Stimulated activated CD8-positive, alpha-beta memory T cell treated with anti-CD3 and anti-CD28 coated beads, Interleukin-15, amount 100 ng/mL, for 48 hours (primary cell): ENCODE measurements at regions not wholly inside any gene's neighbourhood (a gene's known extent, or its start where the extent isn't known, plus 50 kb on each side); places are given as distances from the start of the nearest gene placed in this dataset.
"Not testable (repeated sequence)": the region's sequence is repeated elsewhere in the genome, so short reads cannot be mapped to it uniquely, and the experiment has no call there.

Source experiments
- DNase-seq, 2 donors: peaks; one replicate each; pipeline ENCODE4 v3.0.0-alpha.2; 2020; ENCODE audit warnings: low read depth in 2 of 2

- DNase-seq, result no peak
Measured at GRCh38 chr9:80771555-80772347, 917.6 kb downstream of the TLE1 start.

GRCh38 chr9:80763536-80763935 lies 925.8 kb downstream of the TLE1 start:
- DNase-seq, result no peak

DNA sequence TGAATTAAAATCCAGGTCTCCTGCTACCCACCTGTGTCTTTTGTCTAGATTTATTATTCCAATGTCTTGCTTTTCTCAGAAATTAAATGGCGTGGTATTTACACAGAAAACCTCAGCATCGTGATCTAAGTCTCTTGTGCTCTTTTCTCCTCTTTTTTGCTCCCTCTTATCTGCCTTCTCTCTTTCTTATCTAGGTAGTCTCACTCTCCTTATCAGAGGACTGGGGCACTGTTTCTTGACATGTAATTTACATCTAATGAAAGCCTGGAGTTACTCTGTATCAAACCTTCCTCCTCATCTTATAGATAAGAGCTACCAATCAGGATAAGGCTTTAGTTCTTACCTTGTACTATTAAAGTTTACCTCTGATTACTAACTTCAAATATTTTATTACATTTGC lies 933.8 kb downstream of the TLE1 start:
- DNase-seq, result no peak

DNA sequence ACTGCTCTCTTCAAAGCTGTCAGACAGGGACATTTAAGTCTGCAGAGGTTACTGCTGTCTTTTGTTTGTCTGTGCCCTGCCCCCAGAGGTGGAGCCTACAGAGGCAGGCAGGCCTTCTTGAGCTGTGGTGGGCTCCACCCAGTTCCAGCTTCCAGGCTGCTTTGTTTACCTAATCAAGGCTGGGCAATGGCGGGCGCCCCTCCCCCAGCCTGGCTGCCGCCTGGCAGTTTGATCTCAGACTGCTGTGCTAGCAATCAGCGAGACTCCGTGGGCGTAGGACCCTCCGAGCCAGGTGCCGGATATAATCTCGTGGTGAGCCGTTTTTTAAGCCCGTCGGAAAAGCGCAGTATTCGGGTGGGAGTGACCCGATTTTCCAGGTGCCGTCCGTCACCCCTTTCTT lies 942.3 kb downstream of the TLE1 start:
- DNase-seq, result not testable (repeated sequence)

GRCh38 chr9:80732506-80732905 lies 956.8 kb downstream of the TLE1 start:
- no peak for DNase-seq

GRCh38 chr9:80720579-80720978 lies 968.8 kb downstream of the TLE1 start:
- no peak for DNase-seq

- no peak for DNase-seq
Measured at GRCh38 chr9:80707120-80707519, 982.2 kb downstream of the TLE1 start.

DNA sequence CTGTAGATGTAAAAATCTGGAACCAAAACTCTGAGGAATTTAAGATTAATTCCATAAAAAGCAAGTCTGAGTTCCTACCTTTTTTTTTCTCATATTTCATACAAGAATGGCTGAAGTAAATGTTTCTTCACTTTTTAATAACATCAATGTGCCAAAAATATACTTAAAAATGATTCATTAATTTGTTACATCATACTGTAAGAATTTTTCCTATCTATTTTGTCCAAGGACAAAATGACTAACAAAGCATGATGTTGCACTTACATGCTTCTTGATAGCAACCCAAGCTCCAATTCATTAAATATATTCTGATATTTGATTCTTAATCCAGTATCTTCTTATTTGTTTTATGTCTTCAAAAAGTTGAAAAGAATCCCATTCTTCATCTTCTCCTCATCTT lies 988.3 kb downstream of the TLE1 start:
- DNase-seq, result no peak

GRCh38 chr9:80699511-80699998 lies 989.8 kb downstream of the TLE1 start:
- no peak for DNase-seq

- DNase-seq, result no peak
Measured at GRCh38 chr9:80698725-80699410, 990.5 kb downstream of the TLE1 start.

DNA sequence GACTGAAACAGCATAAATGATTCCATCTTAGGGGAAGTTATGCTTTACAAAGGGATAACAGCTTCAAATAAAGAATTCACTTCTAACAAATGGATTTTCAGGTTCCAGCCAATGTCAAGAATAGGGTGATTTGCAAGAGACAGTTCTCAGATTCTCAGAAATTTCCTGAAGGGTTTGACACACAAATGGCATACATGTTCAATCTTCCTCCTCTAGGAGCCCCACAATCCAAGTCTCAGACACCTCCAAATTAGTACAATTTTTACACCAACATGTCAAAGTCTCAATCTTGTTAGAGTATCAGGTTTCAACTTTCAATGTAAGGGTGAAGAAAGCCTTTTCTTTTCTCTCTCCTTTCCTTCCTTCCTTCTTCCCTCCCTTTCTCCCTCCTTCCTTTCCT lies 996.6 kb downstream of the TLE1 start:
- DNase-seq, result no peak

- DNase-seq, result no peak
Measured at GRCh38 chr9:80691229-80691628, 998.1 kb downstream of the TLE1 start.

DNA sequence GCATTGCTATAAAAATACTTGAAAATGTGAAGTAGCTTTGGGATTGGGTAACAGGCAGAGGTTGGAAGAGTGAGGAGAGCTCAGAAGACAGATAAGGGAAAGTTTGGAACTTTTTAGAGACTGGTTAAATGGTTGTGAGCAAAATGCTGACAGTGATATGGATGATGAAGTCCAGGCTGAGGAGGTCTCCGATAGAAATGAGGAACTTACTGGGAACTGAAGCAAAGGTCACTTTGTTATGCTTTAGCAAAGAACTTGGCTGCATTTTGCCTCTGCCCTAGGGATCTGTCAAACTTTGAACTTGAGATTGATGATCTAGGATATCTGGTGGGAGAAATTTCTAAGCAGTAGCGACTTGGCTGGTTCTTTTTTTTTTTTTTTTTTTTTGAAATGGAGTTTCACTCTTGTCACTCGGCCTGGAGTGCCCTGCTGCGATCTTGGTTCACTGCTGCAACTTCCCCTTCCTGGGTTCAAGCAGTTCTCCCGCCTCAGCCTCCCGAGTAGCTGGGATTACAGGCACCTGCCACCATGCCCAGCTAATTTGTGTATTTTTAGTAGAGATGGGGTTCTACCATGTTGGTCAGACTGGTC lies 998.9 kb downstream of the TLE1 start:
- no peak for DNase-seq

GRCh38 chr9:80679916-80680315 lies 1009.4 kb downstream of the TLE1 start:
- no peak for DNase-seq

DNA sequence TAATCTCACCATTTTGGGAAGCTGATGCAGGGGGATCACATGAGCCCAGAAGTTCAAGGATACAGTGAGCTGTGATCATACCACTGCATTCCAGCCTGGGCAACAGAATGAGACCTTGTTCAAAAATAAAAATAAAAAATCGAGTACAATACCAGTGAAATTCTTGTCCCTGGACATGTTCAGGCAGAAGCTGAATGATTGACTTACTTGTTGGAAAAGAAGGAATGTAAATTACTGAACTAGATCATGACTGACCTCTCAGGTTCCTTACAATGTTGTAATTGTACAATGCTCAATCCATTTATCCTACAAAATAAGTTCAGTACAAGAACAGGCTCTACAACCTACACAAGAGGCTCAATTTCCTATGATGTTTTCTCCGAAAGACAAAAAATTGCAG lies 1010.4 kb downstream of the TLE1 start:
- DNase-seq, result no peak

DNA sequence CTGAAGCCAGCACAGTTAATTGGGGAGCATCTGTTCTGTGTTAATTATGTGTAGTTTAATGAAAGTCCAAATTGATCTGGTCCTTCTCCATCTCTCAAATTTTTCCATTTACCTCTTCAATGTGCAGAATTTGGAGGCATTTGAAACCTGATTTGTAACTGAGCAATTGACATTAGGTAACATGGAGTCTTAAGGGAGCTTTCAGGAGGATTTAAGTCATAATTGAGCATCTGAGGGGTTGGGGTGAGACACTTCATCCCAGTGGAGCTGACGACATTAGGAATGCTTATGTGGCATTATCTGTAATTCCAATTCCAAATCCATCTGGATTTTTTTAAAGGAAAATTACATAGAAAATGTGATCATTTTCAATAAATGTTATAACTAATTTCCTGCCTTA lies 1015.9 kb downstream of the TLE1 start:
- DNase-seq, result no peak

DNA sequence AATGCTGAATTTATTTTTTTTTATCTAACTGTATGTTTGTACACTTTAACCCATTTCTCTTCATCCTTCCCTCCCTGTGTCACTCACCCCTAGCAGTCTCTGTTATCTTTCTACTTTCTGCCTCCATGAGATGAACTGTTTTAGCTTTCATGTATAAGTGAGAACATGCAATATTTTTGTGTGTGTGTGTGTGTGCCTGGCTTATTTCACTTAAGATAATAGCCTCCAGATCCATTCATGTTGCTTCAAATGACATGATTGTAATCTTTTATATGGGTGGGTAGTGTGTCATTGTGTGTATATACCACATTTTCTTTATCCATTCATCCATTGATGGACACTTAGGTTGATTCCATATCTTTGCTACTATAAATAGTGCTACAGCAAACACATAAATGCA lies 1023.9 kb downstream of the TLE1 start:
- no peak for DNase-seq

DNA sequence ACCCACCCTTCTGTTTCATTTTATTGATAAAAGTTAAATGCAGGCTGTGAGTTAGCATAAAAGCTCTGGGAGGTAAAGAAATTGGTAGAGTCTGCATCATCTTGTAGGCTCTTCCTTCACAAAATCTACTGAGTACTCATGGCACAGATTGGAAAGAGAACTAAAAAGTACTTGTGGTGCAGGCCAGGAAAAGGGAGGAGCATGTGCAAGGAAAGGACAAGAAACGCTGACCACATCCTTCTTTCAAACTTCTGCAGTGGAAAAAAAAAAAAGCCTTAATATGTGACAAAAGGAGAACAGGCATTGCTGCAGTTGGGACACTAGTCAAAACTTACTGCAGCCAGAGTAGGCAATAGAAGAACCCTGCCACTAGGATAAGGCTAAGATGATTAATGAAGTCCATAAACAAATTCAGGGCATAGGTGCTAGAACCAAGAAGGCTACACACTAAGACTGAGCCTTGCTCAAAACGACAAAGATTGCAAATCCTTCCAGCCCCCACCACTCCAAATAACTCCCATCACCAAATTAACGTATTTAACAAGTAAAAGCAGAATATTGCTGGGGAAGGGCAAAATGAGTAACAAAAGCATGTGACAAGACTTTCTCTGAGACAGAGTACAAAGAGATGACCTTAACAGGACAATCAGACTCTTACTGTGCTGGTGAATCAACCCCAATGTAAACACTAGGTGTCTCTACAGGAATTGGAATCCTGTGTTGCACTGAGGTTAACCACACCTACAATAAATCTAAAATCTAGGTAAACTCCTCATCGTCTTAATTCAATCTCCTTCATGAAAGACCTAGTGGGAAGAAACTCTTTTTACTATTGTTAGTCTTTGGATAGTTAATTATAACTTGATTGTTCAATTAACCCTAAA lies 1024.8 kb downstream of the TLE1 start:
- DNase-seq, result no peak

DNA sequence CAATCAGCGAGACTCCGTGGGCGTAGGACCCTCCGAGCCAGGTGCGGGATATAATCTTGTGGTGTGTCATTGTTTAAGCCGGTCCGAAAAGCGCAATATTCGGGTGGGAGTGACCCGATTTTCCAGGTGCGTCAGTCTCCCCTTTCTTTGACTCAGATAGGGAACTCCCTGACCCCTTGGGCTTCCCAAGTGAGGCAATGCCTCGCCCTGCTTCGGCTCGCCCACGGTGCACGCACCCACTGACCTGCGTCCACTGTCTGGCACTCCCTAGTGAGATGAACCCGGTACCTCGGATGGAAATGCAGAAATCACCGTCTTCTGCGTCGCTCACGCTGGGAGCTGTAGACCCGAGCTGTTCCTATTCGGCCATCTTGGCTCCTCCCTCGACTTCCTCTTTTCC lies 1029.6 kb downstream of the TLE1 start:
- not testable (repeated sequence) for DNase-seq

GRCh38 chr9:80651044-80651443 lies 1038.3 kb downstream of the TLE1 start:
- no peak for DNase-seq

GRCh38 chr9:80649496-80649895 lies 1039.9 kb downstream of the TLE1 start:
- no peak for DNase-seq

GRCh38 chr9:80649001-80649420 lies 1040.3 kb downstream of the TLE1 start:
- no peak for DNase-seq
